ENCODE measurements at regions not wholly inside any gene's neighbourhood (a gene's known extent, or its start where the extent isn't known, plus 50 kb on each side); places are given as distances from the start of the nearest gene placed in this dataset.

GRCh38 chr13:85278851-85279250, 520.4 kb downstream of the SLITRK6 start:
- TF ChIP-seq CTCF (IDR thresholded peaks at IDR 0.05; ENCODE audit: borderline replicate concordance, extremely low read depth, low read length, poor library complexity, severe bottlenecking) (no peak), EZH2 (IDR thresholded peaks at IDR 0.05; ENCODE audit: borderline replicate concordance, low read depth, low read length, severe bottlenecking) (no peak)
